Left lung (tissue), 4 donors: ENCODE measurements at regions not wholly inside any gene's neighbourhood (a gene's known extent, or its start where the extent isn't known, plus 50 kb on each side); places are given as distances from the start of the nearest gene placed in this dataset.

Experiments
- ATAC-seq: fragments of 200-7000 bp; cut with Tn5 transposase; one replicate; pipeline ENCODE4 v1.9.1; 2020; ENCODE audit warnings: moderate library complexity
- DNase-seq, 4 donors: peaks; one replicate each; pipeline ENCODE4 v3.0.0-alpha.2; 2013 to 2020
- H3K27ac ChIP-seq, 2 donors: fragments of 200-600 bp; sonication (generic) in 1 of 2; one replicate each; pipeline versions ENCODE4 v1.5.0 to v1.8.0; 2020 to 2021
- H3K27me3 ChIP-seq, 2 donors: fragments of 200-600 bp; sonication (generic) in 1 of 2; one replicate each; pipeline versions ENCODE4 v1.5.0 to v1.8.0; 2020 to 2021
- H3K36me3 ChIP-seq, 2 donors: fragments of 200-600 bp; sonication (generic) in 1 of 2; one replicate each; pipeline versions ENCODE4 v1.5.0 to v1.8.0; 2020 to 2021
- H3K4me1 ChIP-seq, 2 donors: fragments of 200-600 bp; one replicate each; pipeline ENCODE4 v1.8.0; 2021
- H3K4me3 ChIP-seq, 2 donors: fragments of 200-600 bp; sonication (generic) in 1 of 2; one replicate each; pipeline versions ENCODE4 v1.5.0 to v1.8.0; 2020 to 2021; ENCODE audit warnings: mild to moderate bottlenecking in 1 of 2
- H3K9me3 ChIP-seq, 2 donors: fragments of 200-600 bp; sonication (generic) in 1 of 2; one replicate each; pipeline versions ENCODE4 v1.5.0 to v1.8.0; 2020 to 2021
- intact Hi-C, 2 donors: fragments of 100-400 bp; cut with DNase I; formaldehyde crosslinking; loops; one replicate each; pipeline versions ENCODE4 v1.11.2 to v1.14.2; 2022
- TF ChIP-seq, protein P1 (sequence below), 2 donors: fragments of 200-600 bp; sonication (generic) in 1 of 2; IDR thresholded peaks; one replicate each; pipeline versions ENCODE4 v1.5.0 to v1.8.0; 2021; ENCODE audit warnings: antibody characterized with exemption in 2 of 2
- donor health status: DM: no; HTN: yes; CAD: no.
- donor health status: DM: no; HTN: no; CAD: no.

DNA sequence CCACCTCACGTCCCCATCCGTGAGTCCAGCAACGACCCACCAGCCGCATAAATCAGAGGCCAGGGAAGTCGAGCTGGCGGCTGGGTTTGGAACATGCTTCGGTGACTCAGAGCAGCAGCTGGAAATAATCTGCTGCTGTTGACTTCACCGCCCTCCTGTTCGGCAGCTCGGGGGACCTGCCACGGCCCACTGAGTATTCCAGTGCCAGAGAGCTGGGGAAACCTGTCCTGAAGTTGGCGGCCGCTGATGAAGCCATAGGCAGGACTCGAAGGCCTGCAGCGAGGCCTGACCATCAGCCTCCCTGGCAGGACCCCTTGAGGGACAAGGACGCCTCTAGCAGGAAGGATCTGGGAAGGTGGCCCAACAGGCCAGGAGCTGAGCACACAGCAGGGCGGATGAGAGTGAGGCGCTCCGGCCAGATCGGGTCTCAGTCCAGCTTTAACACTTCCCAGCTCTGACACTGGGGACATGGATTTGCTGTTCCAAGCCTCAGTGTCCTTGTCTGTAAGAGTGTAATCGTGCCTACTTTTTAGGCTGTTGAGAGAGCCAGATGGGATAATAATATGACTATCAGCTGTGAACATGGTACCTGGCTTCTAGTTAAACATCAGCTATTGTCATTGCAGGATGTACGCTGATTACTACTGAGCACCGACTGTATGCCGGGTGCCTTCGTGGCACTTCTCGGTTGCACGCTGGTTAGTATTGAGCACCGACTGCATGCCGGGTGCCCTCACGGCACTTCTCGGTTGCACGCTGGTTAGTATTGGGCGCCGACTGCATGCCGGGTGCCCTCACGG is 50.4 kb upstream of the CIBAR2 start:
- intact Hi-C loops = no loop called here
- peaks cover 15 to 40% of the 10 kb centered on the region in 2 donors for H3K4me1 ChIP-seq
- H3K9me3 ChIP-seq = no peaks in the 10 kb centered on the region
- H3K27ac ChIP-seq = no peak overlapping the region
- peaks cover 0 to 14% of the 10 kb centered on the region in 2 donors for H3K27me3 ChIP-seq
- H3K36me3 ChIP-seq = no peaks in the 10 kb centered on the region
- peak in 2 of 4 donors; percentile 31 to 69 for DNase-seq
- TF ChIP-seq, protein P1, sequence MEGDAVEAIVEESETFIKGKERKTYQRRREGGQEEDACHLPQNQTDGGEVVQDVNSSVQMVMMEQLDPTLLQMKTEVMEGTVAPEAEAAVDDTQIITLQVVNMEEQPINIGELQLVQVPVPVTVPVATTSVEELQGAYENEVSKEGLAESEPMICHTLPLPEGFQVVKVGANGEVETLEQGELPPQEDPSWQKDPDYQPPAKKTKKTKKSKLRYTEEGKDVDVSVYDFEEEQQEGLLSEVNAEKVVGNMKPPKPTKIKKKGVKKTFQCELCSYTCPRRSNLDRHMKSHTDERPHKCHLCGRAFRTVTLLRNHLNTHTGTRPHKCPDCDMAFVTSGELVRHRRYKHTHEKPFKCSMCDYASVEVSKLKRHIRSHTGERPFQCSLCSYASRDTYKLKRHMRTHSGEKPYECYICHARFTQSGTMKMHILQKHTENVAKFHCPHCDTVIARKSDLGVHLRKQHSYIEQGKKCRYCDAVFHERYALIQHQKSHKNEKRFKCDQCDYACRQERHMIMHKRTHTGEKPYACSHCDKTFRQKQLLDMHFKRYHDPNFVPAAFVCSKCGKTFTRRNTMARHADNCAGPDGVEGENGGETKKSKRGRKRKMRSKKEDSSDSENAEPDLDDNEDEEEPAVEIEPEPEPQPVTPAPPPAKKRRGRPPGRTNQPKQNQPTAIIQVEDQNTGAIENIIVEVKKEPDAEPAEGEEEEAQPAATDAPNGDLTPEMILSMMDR (IDR thresholded peaks at IDR 0.05) = no peak
- peak; percentile 35 for ATAC-seq
- no peak overlapping the region for H3K4me3 ChIP-seq

DNA sequence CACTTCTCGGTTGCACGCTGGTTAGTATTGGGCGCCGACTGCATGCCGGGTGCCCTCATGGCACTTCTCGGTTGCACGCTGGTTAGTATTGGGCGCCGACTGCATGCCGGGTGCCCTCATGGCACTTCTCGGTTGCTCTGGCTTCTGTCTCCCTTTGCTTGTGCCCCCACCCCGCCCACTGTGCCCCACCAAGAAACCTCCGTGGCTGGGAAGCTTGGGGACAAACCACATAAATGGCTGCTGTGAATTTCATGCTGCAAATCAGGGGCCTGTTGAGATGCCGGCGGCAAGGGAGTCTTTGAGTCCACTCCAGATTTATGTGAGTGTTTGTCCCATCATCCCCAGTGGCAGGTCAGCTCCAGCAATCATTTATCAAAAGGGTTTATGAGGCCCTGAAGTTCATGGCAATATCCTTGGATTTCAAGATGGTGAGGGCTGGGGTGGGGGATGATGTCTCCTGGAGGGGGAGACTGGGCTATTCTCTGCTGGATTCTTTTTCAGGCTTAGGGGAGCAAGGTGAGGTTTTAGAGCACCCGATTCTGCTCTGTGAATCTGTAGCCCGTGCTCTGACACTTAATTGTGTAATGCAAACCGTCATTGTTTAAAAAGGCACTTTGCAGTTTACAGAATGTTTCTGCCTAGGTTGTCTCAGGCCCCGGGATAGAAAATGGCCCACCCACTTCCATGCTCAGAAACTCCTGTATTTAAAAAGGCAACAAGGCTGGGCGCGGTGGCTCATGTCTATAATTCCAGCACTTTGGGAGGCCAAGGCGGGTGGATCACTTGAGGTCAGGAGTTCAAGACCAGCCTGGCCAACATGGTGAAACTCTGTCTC is 51.2 kb upstream of the CIBAR2 start:
- Histone ChIP-seq H3K27ac (no peak overlapping the region), H3K36me3 (no peaks in the 10 kb centered on the region), H3K4me1 (peaks cover 15 to 40% of the 10 kb centered on the region in 2 donors), H3K9me3 (no peaks in the 10 kb centered on the region), H3K4me3 (no peak overlapping the region), H3K27me3 (peaks cover 0 to 22% of the 10 kb centered on the region in 2 donors)
- ATAC-seq (no peak), DNase-seq (peak in 1 of 4 donors; percentile 29)
- TF ChIP-seq, protein P1 (IDR thresholded peaks at IDR 0.05) = no peak
- intact Hi-C loops = no loop called here

DNA sequence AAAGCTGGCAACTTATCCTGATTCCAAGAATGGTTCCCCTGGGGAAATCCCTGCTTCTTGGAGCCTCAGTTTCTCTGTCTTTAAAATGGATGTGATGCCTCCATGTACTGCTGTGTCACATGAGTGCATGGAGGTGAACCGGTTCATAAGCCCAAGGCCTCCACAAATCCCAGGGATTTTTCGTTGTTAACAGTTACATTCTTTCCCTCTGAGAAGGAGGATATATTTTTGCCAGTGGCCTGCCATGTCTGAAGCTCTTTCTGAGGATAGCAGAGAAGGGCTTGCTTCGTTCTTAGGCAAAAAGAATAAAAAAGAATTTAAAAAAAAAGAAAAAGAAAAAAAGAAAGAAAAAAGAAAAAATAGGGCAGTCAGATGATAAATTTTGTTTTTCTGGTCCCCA is 52.2 kb upstream of the CIBAR2 start:
- H3K27ac ChIP-seq = no peak overlapping the region
- TF ChIP-seq, protein P1 (IDR thresholded peaks at IDR 0.05) = no peak
- intact Hi-C loops = no loop called here
- no peaks in the 10 kb centered on the region for H3K36me3 ChIP-seq
- H3K27me3 ChIP-seq = peaks cover 0 to 27% of the 10 kb centered on the region in 2 donors
- ATAC-seq = no peak
- H3K9me3 ChIP-seq = no peaks in the 10 kb centered on the region
- no peak for DNase-seq
- H3K4me1 ChIP-seq = peaks cover 15 to 33% of the 10 kb centered on the region in 2 donors
- no peak overlapping the region for H3K4me3 ChIP-seq

DNA sequence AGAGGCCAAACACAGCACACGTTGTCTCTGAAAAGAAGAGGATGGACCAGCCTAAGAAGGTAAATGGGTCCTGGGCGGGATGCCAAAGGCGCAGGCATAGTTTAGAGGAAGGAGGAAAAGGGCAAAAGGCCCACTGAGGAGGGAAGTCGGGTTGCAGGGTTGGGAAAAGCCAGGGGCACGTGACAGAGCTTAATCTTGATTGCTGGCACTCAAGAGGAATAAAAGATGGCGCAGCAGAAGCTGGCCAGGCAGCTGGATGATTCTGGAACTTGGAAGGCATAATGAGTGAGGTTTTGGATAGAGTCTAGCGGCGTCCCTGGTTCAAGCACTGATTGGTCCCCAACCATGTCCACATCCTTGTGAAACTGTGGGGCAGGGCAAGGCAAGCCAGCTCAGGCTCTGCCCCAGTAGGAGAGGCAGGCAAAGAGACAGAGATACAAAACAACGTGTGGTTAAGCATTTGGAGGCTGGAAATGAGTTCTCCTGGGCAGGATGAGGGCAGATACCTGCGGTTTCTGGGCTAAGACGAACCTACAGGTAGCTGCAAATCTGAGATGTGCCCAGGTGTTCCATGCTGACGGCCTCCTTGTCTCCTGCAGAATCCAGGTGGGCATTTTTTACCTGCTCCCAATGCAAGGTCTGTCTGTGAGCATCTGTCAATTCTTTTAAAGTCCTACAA is 52.7 kb upstream of the CIBAR2 start:
- intact Hi-C loops = no loop called here
- Histone ChIP-seq H3K9me3 (no peaks in the 10 kb centered on the region), H3K4me1 (peaks cover 15 to 35% of the 10 kb centered on the region in 2 donors), H3K36me3 (no peaks in the 10 kb centered on the region), H3K4me3 (no peak overlapping the region), H3K27ac (no peak overlapping the region), H3K27me3 (peaks cover 0 to 33% of the 10 kb centered on the region in 2 donors)
- DNase-seq (no peak), ATAC-seq (no peak)
- TF ChIP-seq, protein P1 (IDR thresholded peaks at IDR 0.05) = no peak
